Thymus (tissue), 11 donors: ENCODE measurements at regions not wholly inside any gene's neighbourhood (a gene's known extent, or its start where the extent isn't known, plus 50 kb on each side); places are given as distances from the start of the nearest gene placed in this dataset.

Experiments
- DNase-seq, 9 donors: peaks; one replicate each; pipeline ENCODE4 v3.0.0-alpha.2; 2013; ENCODE audit warnings: low spot score in 9 of 9, low read depth in 6 of 9, missing footprints in 1 of 9
- H3K27ac ChIP-seq, 2 donors: one replicate each; pipeline ENCODE4 v1.5.1; 2013; ENCODE audit warnings: control low read depth in 1 of 2, low read depth in 1 of 2, low read length in 1 of 2, mild to moderate bottlenecking in 1 of 2, moderate library complexity in 1 of 2
- H3K27me3 ChIP-seq, 2 donors: one replicate each; pipeline ENCODE4 v1.5.1; 2013; ENCODE audit warnings: low read length in 1 of 2; ENCODE audit not compliant: control insufficient read depth in 2 of 2, insufficient read depth in 1 of 2
- H3K36me3 ChIP-seq, 2 donors: one replicate each; pipeline ENCODE4 v1.5.1; 2013; ENCODE audit warnings: low read length in 1 of 2, mild to moderate bottlenecking in 1 of 2, moderate library complexity in 1 of 2; ENCODE audit not compliant: control insufficient read depth in 2 of 2, insufficient read depth in 2 of 2
- H3K4me1 ChIP-seq, 2 donors: one replicate each; pipeline ENCODE4 v1.5.1; 2013; ENCODE audit warnings: low read length in 2 of 2; ENCODE audit not compliant: control insufficient read depth in 2 of 2, insufficient read depth in 2 of 2
- H3K4me3 ChIP-seq, 2 donors: one replicate each; pipeline ENCODE4 v1.5.1; 2013; ENCODE audit warnings: low read length in 2 of 2, control low read depth in 1 of 2, mild to moderate bottlenecking in 1 of 2
- H3K9me3 ChIP-seq, 2 donors: one replicate each; pipeline ENCODE4 v1.5.1; 2013; ENCODE audit warnings: low read length in 1 of 2, mild to moderate bottlenecking in 1 of 2; ENCODE audit not compliant: control insufficient read depth in 2 of 2, insufficient read depth in 1 of 2
- WGBS: extraction: QIAGEN DNeasy Blood & Tissue Kit; methylation state at CpG from one replicate; pipeline ENCODE4 v1.1.7; 2013; 5-methylcytosine and 5-hydroxymethylcytosine counted together
- donor health status: healthy.

DNA sequence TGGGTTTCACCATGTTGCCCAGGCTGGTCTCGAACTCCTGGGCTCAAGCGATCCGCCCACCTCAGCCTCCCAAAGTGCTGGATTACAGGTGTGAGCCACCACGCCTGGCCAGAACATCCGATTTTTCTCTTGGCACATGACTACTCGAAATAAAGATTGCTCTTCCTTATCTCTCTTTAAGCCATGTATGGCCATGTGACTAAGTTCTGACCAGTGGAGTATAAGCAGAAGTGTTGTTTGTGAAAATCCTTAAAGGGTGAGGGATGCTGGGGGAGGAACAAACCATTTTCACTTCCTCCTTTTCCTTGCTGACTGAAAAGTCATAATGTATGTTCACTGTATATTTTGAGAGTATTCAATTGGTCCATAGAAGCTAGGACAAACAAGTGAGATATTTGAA lies 50.7 kb upstream of the ATF7IP start:
- H3K4me1 ChIP-seq: no peaks in the 10 kb centered on the region
- H3K27ac ChIP-seq: no peak overlapping the region
- H3K9me3 ChIP-seq: no peaks in the 10 kb centered on the region
- H3K4me3 ChIP-seq: no peak overlapping the region
- 96% methylated on average over 6 of the region's 6 CpGs for WGBS
- H3K36me3 ChIP-seq: no peaks in the 10 kb centered on the region
- H3K27me3 ChIP-seq: no peaks in the 10 kb centered on the region
- DNase-seq: peak in 1 of 9 donors; percentile 8

GRCh38 chr12:14315501-14315900 lies 50.0 kb upstream of the ATF7IP start:
- Histone ChIP-seq H3K36me3 (no peaks in the 10 kb centered on the region), H3K4me1 (no peaks in the 10 kb centered on the region), H3K27ac (no peak overlapping the region), H3K27me3 (no peaks in the 10 kb centered on the region), H3K9me3 (no peaks in the 10 kb centered on the region), H3K4me3 (no peak overlapping the region)
- no peak for DNase-seq
